Vagina (tissue), 2 donors: ENCODE measurements at regions not wholly inside any gene's neighbourhood (a gene's known extent, or its start where the extent isn't known, plus 50 kb on each side); places are given as distances from the start of the nearest gene placed in this dataset.

Experiments
- CTCF ChIP-seq, 3 experiments: fragments of 450-650 bp in 2 of 3; fragments of 200-600 bp in 1 of 3; sonication (generic) in 1 of 3; IDR thresholded peaks; one replicate each; pipeline ENCODE4 v1.5.1; 2017 to 2019; ENCODE audit warnings: antibody characterized with exemption in 3 of 3, mild to moderate bottlenecking in 2 of 3, moderate library complexity in 2 of 3
- POLR2AphosphoS5 ChIP-seq, 2 donors: sonication (generic); formaldehyde crosslinking; IDR thresholded peaks; one replicate each; pipeline ENCODE4 v1.9.0; 2017; ENCODE audit warnings: antibody characterized with exemption in 2 of 2, mild to moderate bottlenecking in 2 of 2, low read depth in 1 of 2; ENCODE audit not compliant: insufficient read depth in 1 of 2

GRCh38 chr9:115313545-115313944, 195.6 kb upstream of the TNC start:
- TF ChIP-seq CTCF (IDR thresholded peaks at IDR 0.05), result no peak
- TF ChIP-seq POLR2AphosphoS5 (IDR thresholded peaks at IDR 0.05; ENCODE audit: insufficient read depth in 1 of 2, low read depth in 1 of 2), result no peak
